ENCODE measurements at regions not wholly inside any gene's neighbourhood (a gene's known extent, or its start where the extent isn't known, plus 50 kb on each side); places are given as distances from the start of the nearest gene placed in this dataset.

- Histone ChIP-seq H2AFZ (ENCODE audit: low read length) (no peak overlapping the region), H3K36me3 (ENCODE audit: insufficient read depth, low read length) (no peaks in the 10 kb centered on the region), H3K79me2 (ENCODE audit: insufficient read depth, low read depth, low read length) (no peaks in the 10 kb centered on the region), H3K4me1 (ENCODE audit: insufficient read depth, low read length, poor library complexity, severe bottlenecking) (no peaks in the 10 kb centered on the region), H3K9me3 (ENCODE audit: low read length) (no peaks in the 10 kb centered on the region), H3K4me2 (ENCODE audit: low read length) (no peak overlapping the region), H3K27ac (ENCODE audit: low read depth, low read length, poor library complexity, severe bottlenecking) (no peak overlapping the region), H4K20me1 (ENCODE audit: insufficient read depth, low read length) (no peaks in the 10 kb centered on the region), H3K4me3 (ENCODE audit: low read depth, low read length, poor library complexity, severe bottlenecking) (no peak overlapping the region), H3K9me2 (ENCODE audit: insufficient read depth, low read length) (no peaks in the 10 kb centered on the region)
- no TSS peak for BruUV-seq (replicated peaks)
- intact Hi-C loops (cut with micrococcal nuclease; ENCODE audit: unreplicated experiment): no loop called here
- CTCF ChIA-PET (ENCODE audit: unreplicated experiment): no interaction called here
- TF ChIP-seq EZH2phosphoT487 (IDR thresholded peaks at IDR 0.05; ENCODE audit: borderline replicate concordance, low read depth, low read length): no peak
- no peak for TF ChIP-seq CTCF (conservative IDR thresholded peaks at IDR 0.05; ENCODE audit: low read length)
- DNase-seq (ENCODE audit: low spot score): no peak
- POLR2A ChIA-PET: interaction anchor here (0.6 kb wide), 1 partner anchor 360 kb away, joined by 3 read pairs; no protein-coding TSS in a partner anchor
These were observed 677.2 kb downstream of the AACS start for GRCh38 chr12:125742413-125742812.

GRCh38 chr12:125744201-125744600 is 679.0 kb downstream of the AACS start:
- intact Hi-C loops (cut with micrococcal nuclease; ENCODE audit: unreplicated experiment): no loop called here
- TF ChIP-seq CTCF (conservative IDR thresholded peaks at IDR 0.05; ENCODE audit: low read length) (no peak), EZH2phosphoT487 (IDR thresholded peaks at IDR 0.05; ENCODE audit: borderline replicate concordance, low read depth, low read length) (no peak)
- Histone ChIP-seq H2AFZ (ENCODE audit: low read length) (no peak overlapping the region), H3K79me2 (ENCODE audit: insufficient read depth, low read depth, low read length) (no peaks in the 10 kb centered on the region), H3K4me1 (ENCODE audit: insufficient read depth, low read length, poor library complexity, severe bottlenecking) (no peaks in the 10 kb centered on the region), H3K36me3 (ENCODE audit: insufficient read depth, low read length) (no peaks in the 10 kb centered on the region), H4K20me1 (ENCODE audit: insufficient read depth, low read length) (no peaks in the 10 kb centered on the region), H3K27ac (ENCODE audit: low read depth, low read length, poor library complexity, severe bottlenecking) (no peak overlapping the region), H3K4me2 (ENCODE audit: low read length) (no peak overlapping the region), H3K4me3 (ENCODE audit: low read depth, low read length, poor library complexity, severe bottlenecking) (no peak overlapping the region), H3K9me3 (ENCODE audit: low read length) (no peaks in the 10 kb centered on the region), H3K9me2 (ENCODE audit: insufficient read depth, low read length) (no peaks in the 10 kb centered on the region)
- BruUV-seq (replicated peaks): no TSS peak
- DNase-seq (ENCODE audit: low spot score): no peak
- ChIA-PET CTCF (ENCODE audit: unreplicated experiment) (no interaction called here), POLR2A (no interaction called here)

GRCh38 chr12:125755512-125755911 is 690.3 kb downstream of the AACS start:
- DNase-seq (ENCODE audit: low spot score): no peak
- Histone ChIP-seq H3K27ac (ENCODE audit: low read depth, low read length, poor library complexity, severe bottlenecking) (no peak overlapping the region), H3K9me2 (ENCODE audit: insufficient read depth, low read length) (no peaks in the 10 kb centered on the region), H3K9me3 (ENCODE audit: low read length) (no peaks in the 10 kb centered on the region), H3K4me3 (ENCODE audit: low read depth, low read length, poor library complexity, severe bottlenecking) (no peak overlapping the region), H2AFZ (ENCODE audit: low read length) (no peak overlapping the region), H3K4me1 (ENCODE audit: insufficient read depth, low read length, poor library complexity, severe bottlenecking) (no peaks in the 10 kb centered on the region), H3K36me3 (ENCODE audit: insufficient read depth, low read length) (no peaks in the 10 kb centered on the region), H3K4me2 (ENCODE audit: low read length) (no peak overlapping the region), H3K79me2 (ENCODE audit: insufficient read depth, low read depth, low read length) (no peaks in the 10 kb centered on the region), H4K20me1 (ENCODE audit: insufficient read depth, low read length) (no peaks in the 10 kb centered on the region)
- intact Hi-C loops (cut with micrococcal nuclease; ENCODE audit: unreplicated experiment): no loop called here
- TF ChIP-seq CTCF (conservative IDR thresholded peaks at IDR 0.05; ENCODE audit: low read length) (no peak), EZH2phosphoT487 (IDR thresholded peaks at IDR 0.05; ENCODE audit: borderline replicate concordance, low read depth, low read length) (no peak)
- ChIA-PET POLR2A (interaction anchor here (0.7 kb wide), 1 partner anchor 15 kb away, joined by 3 read pairs; no protein-coding TSS in a partner anchor), CTCF (ENCODE audit: unreplicated experiment) (no interaction called here)
- BruUV-seq (replicated peaks): no TSS peak
